Keratinocyte (primary cell): ENCODE measurements at regions not wholly inside any gene's neighbourhood (a gene's known extent, or its start where the extent isn't known, plus 50 kb on each side); places are given as distances from the start of the nearest gene placed in this dataset.

ENCODE experiments used
- CTCF ChIP-seq, 3 experiments: IDR thresholded peaks in 1 of 3; conservative IDR thresholded peaks in 1 of 3; optimal IDR thresholded peaks in 1 of 3; 2 replicates in 2 of 3; 3 replicates in 1 of 3; pipeline versions ENCODE3 to v1.5.1; 2011; ENCODE audit warnings: low read length in 3 of 3, mild to moderate bottlenecking in 3 of 3, moderate library complexity in 2 of 3, control low read depth in 1 of 3, inconsistent platforms in 1 of 3; ENCODE audit not compliant: insufficient read depth in 2 of 3; ENCODE audit errors: extremely low read depth in 1 of 3
- EZH2 ChIP-seq: IDR thresholded peaks from one replicate; pipeline ENCODE4 v1.6.1; 2012; ENCODE audit warnings: inconsistent platforms, mild to moderate bottlenecking, low read length, moderate library complexity

- TF ChIP-seq CTCF (optimal IDR thresholded peaks at IDR 0.05 in 1 of 3, IDR thresholded peaks at IDR 0.05 in 1 of 3, conservative IDR thresholded peaks at IDR 0.05 in 1 of 3; ENCODE audit: extremely low read depth in 1 of 3, insufficient read depth in 2 of 3, low read length in 3 of 3) (no peak), EZH2 (no peak)
Observed at GRCh38 chr3:118577055-118577777, 457.4 kb downstream of the IGSF11 start.
